ENCODE measurements at regions not wholly inside any gene's neighbourhood (a gene's known extent, or its start where the extent isn't known, plus 50 kb on each side); places are given as distances from the start of the nearest gene placed in this dataset.

GRCh38 chr4:35253331-35253730 is 991.0 kb downstream of the ARAP2 start:
- DNase-seq, result no peak

GRCh38 chr4:35286434-35286833 is 957.9 kb downstream of the ARAP2 start:
- no peak for DNase-seq
- Mint-ChIP-seq H3K9me3 (peaks cover 10% of the 10 kb centered on the region), H3K4me3 (no peak overlapping the region), H3K4me1 (ENCODE audit: low read depth) (no peaks in the 10 kb centered on the region), H3K36me3 (ENCODE audit: low read depth) (no peaks in the 10 kb centered on the region), H3K27ac (no peak overlapping the region), H3K27me3 (ENCODE audit: insufficient read depth) (no peaks in the 10 kb centered on the region)
- no peak for TF ChIP-seq CTCF (IDR thresholded peaks at IDR 0.05)

More at GRCh38 chr4:35253331-35253730, 991.0 kb downstream of the ARAP2 start:
- Mint-ChIP-seq H3K36me3 (ENCODE audit: low read depth) (no peaks in the 10 kb centered on the region), H3K4me1 (ENCODE audit: low read depth) (no peaks in the 10 kb centered on the region), H3K27ac (no peak overlapping the region), H3K4me3 (no peak overlapping the region), H3K9me3 (peaks cover 25% of the 10 kb centered on the region), H3K27me3 (ENCODE audit: insufficient read depth) (no peaks in the 10 kb centered on the region)
- TF ChIP-seq CTCF (IDR thresholded peaks at IDR 0.05), result no peak

- Mint-ChIP-seq H3K36me3 (ENCODE audit: low read depth) (no peaks in the 10 kb centered on the region), H3K9me3 (0 out of 2 replicates have a peak, but pooled peaks cover 5% of the 10 kb centered on the region), H3K27me3 (ENCODE audit: insufficient read depth) (no peaks in the 10 kb centered on the region), H3K27ac (no peak overlapping the region), H3K4me1 (ENCODE audit: low read depth) (no peaks in the 10 kb centered on the region), H3K4me3 (no peak overlapping the region)
- no peak for DNase-seq
- no peak for TF ChIP-seq CTCF (IDR thresholded peaks at IDR 0.05)
These were observed 943.1 kb downstream of the ARAP2 start for GRCh38 chr4:35300996-35301774.

GRCh38 chr4:35315419-35315818 is 928.9 kb downstream of the ARAP2 start:
- H3K36me3 Mint-ChIP-seq (ENCODE audit: low read depth), result no peaks in the 10 kb centered on the region; the same call in 1 of the 2 replicates
- H3K27ac Mint-ChIP-seq, result no peak overlapping the region
- TF ChIP-seq CTCF (IDR thresholded peaks at IDR 0.05), result no peak
- no peak for DNase-seq
- no peaks in the 10 kb centered on the region for H3K27me3 Mint-ChIP-seq (ENCODE audit: insufficient read depth)
- H3K9me3 Mint-ChIP-seq, result peaks cover 11% of the 10 kb centered on the region
- no peaks in the 10 kb centered on the region for H3K4me1 Mint-ChIP-seq (ENCODE audit: low read depth)
- H3K4me3 Mint-ChIP-seq, result no peak overlapping the region

GRCh38 chr4:35325908-35326453 is 918.3 kb downstream of the ARAP2 start:
- Mint-ChIP-seq H3K4me3 (no peak overlapping the region), H3K9me3 (no peaks in the 10 kb centered on the region; the same call in 1 of the 2 replicates)
- DNase-seq, result no peak

More at GRCh38 chr4:35325908-35326453, 918.3 kb downstream of the ARAP2 start:
- no peaks in the 10 kb centered on the region for H3K36me3 Mint-ChIP-seq (ENCODE audit: low read depth)
- no peak for TF ChIP-seq CTCF (IDR thresholded peaks at IDR 0.05)
- H3K27ac Mint-ChIP-seq, result no peak overlapping the region
- no peaks in the 10 kb centered on the region for H3K4me1 Mint-ChIP-seq (ENCODE audit: low read depth)
- H3K27me3 Mint-ChIP-seq (ENCODE audit: insufficient read depth), result no peaks in the 10 kb centered on the region

All from HFFc6 (cell line).